GM12878 (cell line): ENCODE measurements at regions not wholly inside any gene's neighbourhood (a gene's known extent, or its start where the extent isn't known, plus 50 kb on each side); places are given as distances from the start of the nearest gene placed in this dataset.

Experiments
- CREB1 ChIP-seq: IDR thresholded peaks from 2 replicates; pipeline ENCODE4 v1.6.1; 2012; ENCODE audit warnings: low read depth, mild to moderate bottlenecking, inconsistent platforms
- CREM ChIP-seq: IDR thresholded peaks from 2 replicates; pipeline ENCODE4 v1.6.1; 2014; ENCODE audit warnings: antibody characterized with exemption, low read depth
- EED ChIP-seq: sonication (generic); IDR thresholded peaks from 2 replicates; pipeline ENCODE4 v1.6.1; 2016; ENCODE audit warnings: antibody characterized with exemption, low read depth
- GABPA ChIP-seq: IDR thresholded peaks from 2 replicates; pipeline ENCODE4 v1.6.1; 2014; ENCODE audit warnings: antibody characterized with exemption, low read depth, mild to moderate bottlenecking, inconsistent platforms
- JUND ChIP-seq: IDR thresholded peaks from 2 replicates; pipeline ENCODE4 v1.6.1; 2012; ENCODE audit warnings: low read depth, mild to moderate bottlenecking, low read length, improper control_type of control experiment, moderate library complexity
- MEF2B ChIP-seq: fragments of 450-650 bp; IDR thresholded peaks from 2 replicates; pipeline ENCODE4 v1.6.1; 2018; ENCODE audit warnings: mild to moderate bottlenecking, moderate library complexity; ENCODE audit not compliant: partially characterized antibody, poor library complexity, severe bottlenecking
- MTA2 ChIP-seq: fragments of 450-650 bp; IDR thresholded peaks from 2 replicates; pipeline ENCODE4 v1.6.1; 2016; ENCODE audit warnings: low read depth, mild to moderate bottlenecking, moderate library complexity
- MTA3 ChIP-seq: IDR thresholded peaks from 2 replicates; pipeline ENCODE4 v1.6.1; 2012; ENCODE audit warnings: low read length, inconsistent platforms, borderline replicate concordance
- MYC ChIP-seq: IDR thresholded peaks from 2 replicates; pipeline ENCODE4 v1.6.1; 2011; ENCODE audit warnings: mild to moderate bottlenecking, low read length, moderate library complexity, inconsistent platforms; ENCODE audit not compliant: insufficient read depth, insufficient replicate concordance, insufficient read length, severe bottlenecking
- RFX5 ChIP-seq: IDR thresholded peaks from 2 replicates; pipeline ENCODE4 v1.6.1; 2011; ENCODE audit warnings: low read depth, low read length, improper control_type of control experiment
- RUNX3 ChIP-seq: IDR thresholded peaks from 2 replicates; pipeline ENCODE4 v1.6.1; 2012; ENCODE audit warnings: low read length, inconsistent platforms
- SMC3 ChIP-seq: IDR thresholded peaks from 2 replicates; pipeline ENCODE4 v1.6.1; 2011; ENCODE audit warnings: low read length, improper control_type of control experiment, borderline replicate concordance
- SUPT20H ChIP-seq: IDR thresholded peaks from 2 replicates; pipeline ENCODE4 v1.6.1; 2011; ENCODE audit warnings: low read depth, mild to moderate bottlenecking, low read length, moderate library complexity, borderline replicate concordance; ENCODE audit not compliant: control insufficient read depth
- ZBED1 ChIP-seq: IDR thresholded peaks from 2 replicates; pipeline ENCODE4 v1.6.1; 2016; ENCODE audit warnings: borderline replicate concordance
- TF ChIP-seq, protein P1 (sequence below): fragments of 450-650 bp; IDR thresholded peaks from 2 replicates; pipeline ENCODE4 v1.6.1; 2014; ENCODE audit warnings: mild to moderate bottlenecking

DNA sequence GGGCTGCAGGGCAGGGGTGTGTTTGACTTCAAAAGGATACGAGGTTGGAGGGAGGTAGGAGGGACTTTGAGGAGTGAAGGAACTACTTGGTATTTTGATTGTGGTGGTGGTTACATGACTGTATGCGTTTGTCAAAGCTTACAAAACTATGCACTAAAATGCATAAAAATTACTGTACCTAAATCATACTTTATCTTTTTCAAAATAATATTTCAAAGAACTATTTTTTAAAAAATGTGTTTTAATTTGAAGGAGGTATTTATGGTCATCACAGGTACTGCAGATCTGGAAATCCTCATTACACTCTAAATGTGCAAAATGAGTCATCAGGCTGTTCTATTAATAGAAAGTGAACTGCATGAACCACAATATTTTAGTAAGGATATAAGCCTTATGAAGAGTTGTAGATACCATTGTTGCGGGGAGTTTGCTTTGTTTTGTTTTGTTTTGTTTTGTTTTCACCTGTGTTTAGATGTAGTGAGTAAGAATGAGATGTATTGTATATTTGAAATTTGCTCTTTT is 116.9 kb downstream of the ARRDC3 start (continued):
- TF ChIP-seq MTA2 (peak; percentile 30; the same call in 1 of the 2 replicates), MTA3 (no peak), CREB1 (no peak), JUND (no peak), ZBED1 (no peak), CREM (no peak), EED (no peak), RUNX3 (peak; percentile 44; the same call in 1 of the 2 replicates), SMC3 (no peak), MYC (no peak), MEF2B (peak; percentile 60), RFX5 (no peak), GABPA (no peak), SUPT20H (no peak)
- TF ChIP-seq, protein P1, sequence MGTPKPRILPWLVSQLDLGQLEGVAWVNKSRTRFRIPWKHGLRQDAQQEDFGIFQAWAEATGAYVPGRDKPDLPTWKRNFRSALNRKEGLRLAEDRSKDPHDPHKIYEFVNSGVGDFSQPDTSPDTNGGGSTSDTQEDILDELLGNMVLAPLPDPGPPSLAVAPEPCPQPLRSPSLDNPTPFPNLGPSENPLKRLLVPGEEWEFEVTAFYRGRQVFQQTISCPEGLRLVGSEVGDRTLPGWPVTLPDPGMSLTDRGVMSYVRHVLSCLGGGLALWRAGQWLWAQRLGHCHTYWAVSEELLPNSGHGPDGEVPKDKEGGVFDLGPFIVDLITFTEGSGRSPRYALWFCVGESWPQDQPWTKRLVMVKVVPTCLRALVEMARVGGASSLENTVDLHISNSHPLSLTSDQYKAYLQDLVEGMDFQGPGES = no peak
